GM12878 (cell line): ENCODE measurements at regions not wholly inside any gene's neighbourhood (a gene's known extent, or its start where the extent isn't known, plus 50 kb on each side); places are given as distances from the start of the nearest gene placed in this dataset.

Experiments used
- CEBPB ChIP-seq, 2 experiments: fragments of 150-350 bp in 1 of 2; IDR thresholded peaks; 2 replicates each; pipeline ENCODE4 v1.6.1; 2012 to 2014; ENCODE audit warnings: low read depth in 2 of 2, low read length in 2 of 2, borderline replicate concordance in 1 of 2, inconsistent platforms in 1 of 2
- SIN3A ChIP-seq: IDR thresholded peaks from 2 replicates; pipeline ENCODE4 v1.6.1; 2012; ENCODE audit warnings: low read depth, low read length, improper control_type of control experiment

DNA sequence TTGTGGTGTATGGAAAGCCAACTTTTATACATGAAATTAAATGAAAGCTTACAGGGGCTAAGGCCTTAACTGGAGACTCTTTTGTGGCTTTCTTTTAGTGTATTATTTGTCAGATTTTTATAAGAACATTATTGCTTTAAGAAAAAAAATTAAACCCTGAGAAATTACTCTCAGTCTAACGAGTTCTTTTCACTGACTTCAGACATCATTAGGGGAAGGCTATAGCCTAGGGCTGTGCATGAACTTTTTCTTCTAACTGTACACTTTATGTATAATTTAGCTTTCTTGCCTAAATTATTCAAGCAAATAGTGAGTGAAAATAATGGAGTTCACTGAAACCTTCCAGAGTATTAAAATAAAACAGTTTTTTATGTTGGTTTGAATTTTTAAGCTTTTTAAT lies 151.1 kb upstream of the MEIS1 start:
- TF ChIP-seq CEBPB (IDR thresholded peaks at IDR 0.05; ENCODE audit: borderline replicate concordance in 1 of 2, low read depth in 2 of 2, low read length in 2 of 2) = no peak
- no peak for TF ChIP-seq SIN3A
